GM21447 (cell line): ENCODE measurements at regions not wholly inside any gene's neighbourhood (a gene's known extent, or its start where the extent isn't known, plus 50 kb on each side); places are given as distances from the start of the nearest gene placed in this dataset.
"Not testable (repeated sequence)": the region's sequence is repeated elsewhere in the genome, so short reads cannot be mapped to it uniquely, and the experiment has no call there.

Source experiments
- ATAC-seq: cut with Tn5 transposase; IDR thresholded peaks from one replicate; pipeline ENCODE4 v1.9.1; 2021; ENCODE audit not compliant: unreplicated experiment

DNA sequence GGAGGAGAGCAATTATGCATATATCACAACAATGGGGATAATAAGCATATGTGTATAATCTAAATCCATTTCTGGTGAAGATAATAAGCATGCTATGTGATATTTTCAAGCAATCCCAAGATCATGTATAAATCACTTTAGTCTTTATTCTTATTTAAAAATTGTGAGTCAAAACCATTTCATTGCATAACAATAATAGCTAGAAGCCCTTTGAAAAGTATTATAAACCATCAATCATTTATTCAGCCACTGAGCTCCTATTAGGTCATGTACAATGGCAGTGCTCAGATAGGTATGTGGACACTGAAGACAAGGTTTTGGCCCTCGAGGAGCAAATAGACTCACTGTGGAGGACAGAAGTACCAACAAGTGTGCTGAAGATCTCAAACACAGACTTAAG, 113.1 kb downstream of the CDCA7 start:
- ATAC-seq: no peak

DNA sequence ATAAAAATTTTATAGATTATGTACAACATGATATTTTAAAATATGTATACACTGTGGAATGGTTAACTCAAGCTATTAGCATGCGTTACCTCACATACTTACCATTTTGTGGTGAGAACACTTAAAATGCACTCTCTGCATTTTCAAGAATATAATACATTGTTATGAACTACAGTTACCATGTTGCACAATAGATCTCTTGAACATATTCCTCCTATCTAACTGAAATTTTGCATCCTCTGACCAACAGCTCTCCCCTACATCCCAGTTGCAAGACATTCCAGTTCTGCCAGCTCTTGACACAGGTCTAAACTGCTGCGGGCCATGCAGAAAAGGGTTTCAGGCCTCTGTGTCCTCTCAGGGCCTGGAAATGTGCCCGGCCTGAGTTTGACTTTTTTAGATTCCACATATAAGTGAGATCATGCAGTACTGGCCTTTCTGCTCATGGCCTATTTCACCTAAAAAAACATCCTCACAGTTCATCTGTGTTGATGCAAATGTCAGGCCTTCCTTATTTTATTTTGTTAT, 113.7 kb downstream of the CDCA7 start:
- no peak for ATAC-seq

DNA sequence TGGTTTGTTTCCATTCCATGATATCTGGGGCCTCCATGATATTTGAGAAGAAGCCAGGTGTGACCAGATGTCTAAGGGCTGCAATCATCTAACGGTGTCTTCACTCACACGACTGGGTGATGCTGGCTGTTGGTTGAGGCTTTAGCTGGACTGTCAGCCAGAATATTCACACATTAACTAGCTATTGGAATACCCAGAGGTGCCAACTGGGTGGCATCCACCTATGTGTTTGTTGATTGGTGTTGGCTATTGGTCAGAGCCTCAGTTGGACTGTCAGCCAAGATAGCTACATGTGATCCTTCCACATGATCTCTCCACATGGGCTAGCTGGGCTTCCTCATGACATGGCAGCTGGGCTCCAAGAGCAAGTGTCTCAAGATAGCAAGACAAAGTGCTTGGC, 117.4 kb downstream of the CDCA7 start:
- no peak for ATAC-seq

DNA sequence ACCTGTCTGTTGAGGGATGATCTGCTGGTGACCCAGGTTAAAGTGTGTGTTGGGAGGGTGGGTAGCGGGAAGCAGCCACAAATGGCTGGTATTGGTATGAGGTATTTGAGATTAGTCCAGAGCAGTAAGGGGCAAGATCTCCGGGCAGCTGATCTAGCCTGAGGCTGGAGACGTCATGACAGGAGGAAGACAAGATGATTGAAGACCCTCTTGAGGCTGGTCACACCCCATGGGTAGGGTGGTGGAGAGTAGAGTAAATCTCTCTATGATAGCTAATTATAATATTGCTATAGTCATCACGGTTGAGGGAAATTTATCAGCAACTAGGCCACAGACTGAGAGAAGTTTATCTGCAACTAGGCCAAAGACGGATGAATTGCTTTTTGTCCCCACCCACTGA, 128.5 kb downstream of the CDCA7 start:
- ATAC-seq: no peak

DNA sequence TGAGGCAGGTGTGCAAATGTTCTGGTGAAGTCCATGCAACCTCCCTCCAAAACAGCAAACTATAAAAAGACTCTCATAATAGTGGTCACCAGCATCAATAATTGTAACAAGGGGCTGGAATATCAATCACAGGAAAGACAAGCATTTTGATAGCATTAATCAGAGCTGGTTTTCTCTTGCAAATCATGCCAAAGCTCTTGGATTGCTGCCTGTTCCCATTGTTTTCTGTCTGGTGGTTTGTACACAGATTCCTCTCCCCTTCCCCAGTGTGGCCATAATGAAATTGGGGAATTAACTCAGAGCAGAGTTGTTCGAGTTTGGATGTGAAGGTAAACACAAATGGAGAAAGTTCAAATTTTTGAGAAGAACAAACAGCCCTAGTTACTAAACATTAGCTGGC, 134.2 kb downstream of the CDCA7 start:
- ATAC-seq: no peak

DNA sequence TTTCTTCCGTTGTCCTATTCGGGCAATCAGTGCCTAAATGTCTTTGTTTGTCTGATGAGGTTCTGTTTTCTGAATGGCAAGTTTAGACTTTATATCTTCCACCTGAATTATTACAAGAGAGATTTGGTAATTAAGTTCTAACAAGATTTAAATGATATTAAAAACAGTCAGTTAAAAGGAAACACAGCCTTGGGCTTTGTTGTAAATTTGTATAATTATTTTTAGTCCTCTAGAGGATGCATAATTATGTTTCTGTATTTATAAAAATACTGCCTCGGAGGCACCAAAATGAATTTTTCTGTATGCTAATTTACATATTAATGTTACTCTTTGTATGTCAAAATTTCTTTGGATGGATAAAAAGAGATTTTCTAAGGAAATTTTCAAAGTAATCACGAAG, 136.7 kb downstream of the CDCA7 start:
- no peak for ATAC-seq

DNA sequence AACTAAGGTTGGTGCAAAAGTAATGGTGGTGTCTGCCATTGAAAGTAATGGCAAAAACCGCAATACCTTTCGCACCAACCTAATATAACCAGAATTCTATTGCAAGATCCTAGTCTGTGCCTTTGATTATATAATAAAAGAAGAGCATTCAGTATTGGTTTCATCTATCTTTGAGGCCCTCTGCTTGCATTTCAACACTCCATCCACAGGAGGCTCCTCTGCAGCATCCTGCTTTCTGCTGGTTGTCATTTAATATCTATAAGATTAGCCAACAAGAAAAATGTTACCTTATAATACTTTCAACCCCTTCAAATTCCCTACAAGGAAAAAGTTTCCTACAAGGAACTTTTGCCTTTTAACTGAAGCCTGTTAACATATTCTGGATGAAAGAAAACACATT, 139.2 kb downstream of the CDCA7 start:
- no peak for ATAC-seq

DNA sequence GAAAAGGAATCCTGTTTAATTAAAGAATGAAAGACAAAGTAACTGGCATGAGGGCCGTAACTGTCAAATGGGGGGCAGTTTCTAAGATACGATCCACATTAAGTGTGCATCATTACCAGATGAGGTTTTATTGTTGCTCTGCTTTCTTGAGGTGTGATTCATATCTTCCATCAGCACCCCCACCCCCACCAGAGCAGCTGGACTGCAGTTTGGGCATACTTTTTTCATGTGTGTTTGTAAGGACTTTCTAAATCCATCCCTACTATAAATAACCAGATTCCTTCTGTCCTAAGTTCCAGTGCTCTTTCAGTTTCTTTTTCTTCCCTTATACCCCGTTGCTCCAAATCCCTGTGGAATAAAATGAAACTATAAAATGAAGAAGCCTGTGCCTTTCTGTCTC, 142.1 kb downstream of the CDCA7 start:
- no peak for ATAC-seq

DNA sequence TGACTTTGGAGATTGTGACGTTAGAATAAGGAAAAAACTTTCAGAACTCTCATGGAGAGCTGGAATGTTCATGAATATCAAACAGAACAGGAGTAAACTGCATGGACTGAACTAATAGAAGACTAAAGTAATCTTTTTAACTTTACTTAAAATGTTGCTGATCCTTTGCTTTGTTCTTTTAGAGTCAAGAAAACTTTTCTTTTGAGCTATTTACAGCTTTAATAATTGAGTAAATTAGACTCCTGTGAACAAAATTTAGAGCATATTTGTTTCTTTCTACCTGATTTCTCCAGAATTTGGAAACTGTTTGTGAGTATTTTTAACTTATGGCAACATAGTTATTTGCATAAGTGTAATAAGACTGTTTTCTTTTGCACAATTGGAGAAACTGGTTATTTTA, 146.3 kb downstream of the CDCA7 start:
- no peak for ATAC-seq

DNA sequence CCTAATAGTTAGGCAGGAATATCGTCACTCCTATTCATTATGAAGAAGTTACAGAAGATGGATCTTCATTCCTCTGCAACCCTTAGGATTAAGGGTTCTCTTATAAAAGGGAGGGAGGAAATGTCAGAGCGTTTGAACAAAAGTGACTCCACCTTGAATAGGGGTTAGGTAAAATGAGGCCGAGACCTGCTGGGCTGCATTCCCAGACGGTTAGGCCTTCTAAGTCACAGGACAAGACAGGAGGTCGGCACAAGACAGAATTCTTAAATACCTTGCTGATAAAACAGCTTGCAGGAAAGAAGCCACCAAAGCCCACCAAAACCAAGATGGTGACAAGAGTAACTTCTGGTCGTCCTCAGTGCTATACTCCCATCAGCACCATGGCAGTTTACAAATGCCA, 147.6 kb downstream of the CDCA7 start:
- ATAC-seq: no peak

DNA sequence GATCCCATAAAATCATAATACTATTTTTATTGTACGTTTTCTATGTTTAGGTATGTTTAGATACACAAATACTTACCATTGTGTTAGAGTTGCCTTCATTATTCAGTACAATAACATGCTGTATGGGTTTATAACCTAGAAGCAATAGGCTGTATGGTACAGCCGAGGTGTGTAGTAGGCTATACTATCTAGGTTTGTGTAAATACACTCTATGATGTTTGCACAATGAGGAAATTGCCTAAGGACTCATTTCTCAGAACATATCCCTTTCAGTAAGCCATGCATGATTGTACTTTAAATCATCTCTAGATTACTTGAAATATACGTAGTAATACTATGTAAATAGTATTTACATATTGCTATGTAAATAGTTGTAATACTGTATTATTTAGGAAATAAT, 156.7 kb downstream of the CDCA7 start:
- no peak for ATAC-seq

DNA sequence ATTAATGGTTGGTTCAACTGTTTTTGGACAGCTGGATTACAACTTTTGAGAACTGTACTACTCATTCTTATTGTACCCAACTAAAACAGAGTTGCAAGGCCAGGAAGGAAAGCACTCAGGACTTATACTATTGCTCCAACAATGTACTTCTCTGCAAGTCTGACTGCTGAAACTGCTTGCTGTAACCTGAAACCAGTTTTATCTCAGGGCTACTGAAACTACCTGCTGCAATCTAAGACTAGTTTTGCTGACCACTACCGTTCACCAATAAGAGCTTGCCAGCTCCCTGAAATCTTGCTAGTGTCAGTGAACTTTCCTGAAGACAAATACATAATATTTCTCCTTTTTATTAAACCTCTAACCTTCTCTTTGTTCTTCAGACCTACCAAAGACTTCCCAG, 157.3 kb downstream of the CDCA7 start:
- ATAC-seq: no peak

DNA sequence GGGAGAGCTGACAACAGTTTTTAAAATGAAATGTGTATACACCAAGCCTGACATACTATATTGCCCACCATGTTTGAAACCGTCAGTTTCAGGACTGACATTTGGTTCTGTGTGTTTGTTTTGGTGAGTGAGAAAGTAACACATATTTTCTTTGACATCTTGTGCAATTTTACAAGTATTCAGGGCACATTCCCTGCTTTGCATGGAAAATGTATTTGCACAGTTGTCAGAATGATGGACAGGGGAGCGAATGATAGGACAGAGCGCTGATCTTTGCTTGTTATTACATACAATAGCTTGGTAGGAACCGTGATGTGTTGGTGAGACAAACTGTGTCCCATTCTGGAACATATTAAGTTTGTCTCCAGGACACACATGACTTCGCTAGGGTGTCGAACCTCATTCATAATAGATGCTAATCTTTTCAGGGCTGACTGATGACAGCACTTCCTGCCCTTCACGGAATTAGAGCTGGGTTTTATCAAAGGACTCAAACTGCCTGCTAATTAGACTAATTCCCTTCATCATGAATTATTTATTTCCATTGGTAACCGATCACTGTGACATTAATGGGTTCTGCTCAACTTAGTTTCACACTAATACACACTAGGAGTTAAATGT, 158.5 kb downstream of the CDCA7 start:
- ATAC-seq: no peak

DNA sequence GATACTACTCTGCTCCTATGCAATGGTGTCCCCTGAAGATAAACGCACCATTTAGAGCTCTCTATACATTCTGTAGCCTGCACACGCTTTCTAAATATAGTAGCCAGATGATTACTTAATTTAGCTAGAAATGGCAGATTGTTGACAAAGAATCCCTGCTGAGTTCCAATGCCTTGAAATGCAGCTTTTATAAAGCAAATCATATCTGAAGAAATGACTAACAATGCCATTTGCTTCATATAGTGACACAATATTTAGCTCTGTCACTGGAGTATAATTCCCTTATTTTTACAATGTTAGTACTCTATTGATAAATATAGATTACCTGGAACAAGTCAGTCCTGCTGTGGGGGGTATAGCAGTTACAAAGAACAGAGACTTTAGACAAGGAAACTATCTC, 166.2 kb downstream of the CDCA7 start:
- no peak for ATAC-seq

DNA sequence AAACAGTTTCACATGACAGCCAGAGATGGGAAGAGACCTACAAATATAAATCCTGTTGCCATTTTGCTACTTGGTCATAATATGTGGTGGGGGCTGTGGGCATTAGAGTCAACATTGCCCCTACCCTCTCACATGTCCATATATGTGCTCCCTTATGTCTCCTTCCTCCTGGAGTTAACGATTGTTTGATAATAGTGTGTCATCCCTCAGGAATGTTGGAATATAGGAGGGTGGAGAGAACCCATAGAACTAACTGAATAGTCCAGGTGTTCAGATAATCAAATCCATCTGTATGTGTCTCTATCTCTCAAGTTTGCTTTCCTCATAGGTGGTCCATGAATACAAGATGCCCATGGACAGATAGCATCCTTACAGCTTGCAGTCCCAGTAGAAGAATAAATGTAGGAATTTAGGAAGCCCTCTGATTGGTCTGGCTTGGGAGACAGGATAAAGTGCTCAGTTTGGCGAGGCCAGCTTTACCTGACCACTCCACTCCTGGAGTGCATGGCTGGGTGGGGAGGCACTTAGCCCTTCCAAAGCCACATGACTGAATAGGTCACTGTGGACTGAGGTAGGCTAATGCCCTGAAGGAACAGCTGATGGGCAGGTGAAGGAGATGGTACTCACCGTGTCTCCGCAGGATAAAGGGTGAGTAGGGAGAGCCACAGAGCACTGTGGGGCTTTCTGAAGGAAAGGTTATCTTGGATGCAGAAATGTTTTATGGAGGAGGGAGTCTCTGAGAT, 166.9 kb downstream of the CDCA7 start:
- no peak for ATAC-seq

DNA sequence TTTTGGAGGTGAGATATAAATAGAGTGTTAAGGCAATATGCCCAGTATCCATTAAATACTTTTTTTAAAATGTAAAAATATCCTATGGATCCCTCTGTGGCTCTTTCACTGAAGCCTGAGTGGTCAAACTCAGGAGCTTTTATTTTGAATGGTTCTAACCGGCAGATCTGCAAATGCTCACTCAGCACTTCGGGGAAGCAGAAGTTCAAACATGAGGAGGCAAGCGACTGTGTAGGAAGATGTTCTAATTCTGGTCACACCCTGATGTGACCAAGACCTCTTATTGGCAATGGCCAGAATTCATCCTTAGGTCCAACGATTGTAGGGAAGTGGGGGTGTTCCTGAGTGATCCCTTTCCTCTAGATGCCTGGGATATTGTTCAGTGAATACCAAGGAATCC, 168.8 kb downstream of the CDCA7 start:
- ATAC-seq: no peak

DNA sequence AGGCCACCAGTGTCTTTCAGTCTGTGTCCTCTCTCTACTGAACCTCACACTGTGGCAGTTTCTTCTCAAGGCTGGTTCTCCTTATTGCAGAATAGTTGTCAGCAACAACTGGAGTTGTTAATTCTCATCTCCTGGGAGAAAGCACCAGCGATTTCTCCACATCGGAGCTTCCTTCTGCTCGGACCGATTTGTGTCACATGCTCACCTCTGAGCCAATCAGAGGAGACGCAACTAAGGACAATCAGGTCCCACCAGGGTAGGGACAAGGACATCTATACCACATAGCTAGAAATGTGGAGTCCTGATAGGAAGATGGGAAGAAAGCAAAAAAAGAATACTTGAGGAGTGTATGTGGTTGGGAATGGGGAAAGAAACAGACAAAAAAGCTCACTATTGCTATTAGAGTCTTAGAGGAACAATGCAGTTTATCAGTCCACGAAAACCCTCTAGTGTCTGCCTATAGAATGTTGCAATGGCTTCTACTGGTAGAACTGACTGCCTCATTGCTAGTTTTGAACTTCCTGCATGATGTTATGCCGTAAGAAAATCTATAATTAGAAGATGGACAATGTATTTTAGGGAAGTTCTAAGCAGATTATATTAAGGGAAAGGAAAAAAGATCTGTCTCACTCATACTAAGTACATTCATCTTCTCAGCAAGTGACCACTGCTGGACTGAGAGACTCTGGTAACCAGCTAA, 169.7 kb downstream of the CDCA7 start:
- ATAC-seq: no peak

DNA sequence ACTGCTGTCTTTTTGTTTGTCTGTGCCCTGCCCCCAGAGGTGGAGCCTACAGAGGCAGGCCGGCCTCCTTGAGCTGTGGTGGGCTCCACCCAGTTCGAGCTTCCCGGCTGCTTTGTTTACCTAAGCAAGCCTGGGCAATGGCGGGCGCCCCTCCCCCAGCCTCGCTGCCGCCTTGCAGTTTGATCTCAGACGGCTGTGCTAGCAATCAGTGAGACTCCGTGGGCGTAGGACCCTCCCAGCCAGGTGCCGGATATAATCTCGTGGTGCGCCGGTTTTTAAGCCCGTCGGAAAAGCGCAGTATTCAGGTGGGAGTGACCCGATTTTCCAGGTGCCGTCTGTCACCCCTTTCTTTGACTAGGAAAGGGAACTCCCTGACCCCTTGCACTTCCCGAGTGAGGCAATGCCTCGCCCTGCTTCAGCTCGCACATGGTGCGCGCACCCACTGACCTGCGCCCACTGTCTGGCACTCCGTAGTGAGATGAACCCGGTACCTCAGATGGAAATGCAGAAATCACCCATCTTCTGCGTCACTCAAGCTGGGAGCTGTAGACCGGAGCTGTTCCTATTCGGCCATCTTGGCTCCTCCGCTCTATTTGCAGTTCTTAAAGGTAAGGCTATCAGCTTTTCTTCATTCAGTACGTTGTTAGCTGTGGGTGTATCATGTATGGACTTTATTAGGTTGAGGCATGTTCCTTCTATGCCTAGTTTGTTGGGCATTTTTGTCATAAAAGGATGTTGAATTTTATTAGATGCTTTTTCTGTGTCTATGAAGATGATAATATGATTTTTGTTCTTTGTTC, 178.3 kb downstream of the CDCA7 start:
- not testable (repeated sequence) for ATAC-seq

DNA sequence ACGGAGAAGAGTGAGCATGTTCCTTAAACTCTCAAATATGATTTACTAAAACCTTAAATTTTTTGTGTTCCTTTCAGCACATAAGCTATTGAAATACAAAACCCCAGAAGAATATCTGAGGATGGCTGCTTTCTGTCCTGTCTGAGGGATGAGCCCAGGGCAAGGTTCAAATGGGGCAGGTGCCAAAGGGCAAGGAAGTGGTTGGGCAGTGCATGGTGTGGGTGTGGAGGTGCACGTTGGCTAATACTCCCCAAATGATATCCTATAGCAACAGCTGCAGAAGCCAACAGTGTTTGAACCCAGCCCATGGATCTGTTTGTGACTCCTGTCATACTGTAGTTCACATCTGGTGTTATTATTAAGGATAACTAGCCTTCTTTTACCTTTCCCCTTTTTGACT, 183.0 kb downstream of the CDCA7 start:
- no peak for ATAC-seq

DNA sequence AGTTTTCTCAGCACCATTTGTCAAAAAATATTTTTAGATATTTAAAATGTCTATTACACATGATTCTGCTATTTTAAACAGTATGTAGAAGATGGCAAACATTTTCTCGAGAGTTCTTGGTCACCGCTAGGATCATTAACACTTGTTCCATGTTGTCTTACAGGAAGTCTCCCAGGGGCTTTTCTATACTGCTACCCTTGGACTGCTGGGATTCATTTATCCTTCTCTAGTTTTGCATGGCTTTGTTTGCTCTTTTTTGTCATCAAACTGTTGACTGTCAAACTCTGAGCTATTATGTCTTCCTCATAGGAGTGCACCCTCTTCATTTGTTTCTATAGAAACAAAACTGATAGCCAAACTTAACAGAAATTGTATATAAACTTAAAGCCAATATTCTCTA, 184.9 kb downstream of the CDCA7 start:
- ATAC-seq: no peak

DNA sequence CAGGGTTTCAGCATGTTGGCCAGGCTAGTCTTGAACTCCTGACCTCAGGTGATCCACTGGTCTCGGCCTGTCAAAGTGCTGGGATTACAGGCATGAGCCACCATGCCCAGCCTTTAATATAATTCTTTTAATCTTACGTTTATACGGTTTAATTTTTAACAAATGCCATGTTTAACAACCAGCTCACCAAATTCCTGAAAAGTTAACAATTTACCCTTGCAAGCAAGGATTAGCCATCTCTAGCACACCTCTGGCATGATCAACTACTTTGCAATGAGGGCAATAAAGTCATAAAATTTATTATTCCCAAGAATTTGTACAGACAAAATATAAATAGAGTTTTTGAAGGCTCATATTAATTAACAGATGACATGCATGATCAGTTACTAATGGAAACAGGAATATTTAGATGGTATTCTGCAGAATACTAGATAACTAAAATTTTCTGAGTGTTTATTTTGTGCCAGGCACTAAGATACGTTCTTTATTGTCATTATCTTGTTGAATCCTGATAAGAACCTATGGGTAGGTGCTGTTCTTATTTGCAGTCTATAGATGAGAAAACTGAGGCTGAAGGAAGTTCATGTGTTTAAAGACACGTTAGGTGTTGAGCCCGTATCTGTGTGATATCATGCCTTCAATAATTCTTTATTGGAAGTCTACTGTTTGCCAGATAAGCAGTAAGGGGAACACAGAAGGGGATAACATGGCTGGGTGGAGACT, 190.1 kb downstream of the CDCA7 start:
- no peak for ATAC-seq
